GM23248 (cell line): ENCODE measurements at regions not wholly inside any gene's neighbourhood (a gene's known extent, or its start where the extent isn't known, plus 50 kb on each side); places are given as distances from the start of the nearest gene placed in this dataset.

Source experiments
- EZH2 ChIP-seq: fragments of 200-600 bp; sonication (generic); IDR thresholded peaks from 2 replicates; pipeline ENCODE4 v1.6.1; 2018; ENCODE audit warnings: antibody characterized with exemption, mild to moderate bottlenecking; ENCODE audit not compliant: insufficient read depth, poor library complexity, severe bottlenecking
- EZH2phosphoT487 ChIP-seq: fragments of 200-600 bp; sonication (generic); IDR thresholded peaks from 2 replicates; pipeline ENCODE4 v1.6.1; 2018; ENCODE audit warnings: antibody characterized with exemption, moderate library complexity, mild to moderate bottlenecking, low read depth; ENCODE audit not compliant: insufficient read depth

GRCh38 chr18:56458770-56459712, 179.4 kb downstream of the TXNL1 start:
- TF ChIP-seq EZH2phosphoT487 (no peak), EZH2 (no peak)
